HCT116 (cell line): ENCODE measurements at regions not wholly inside any gene's neighbourhood (a gene's known extent, or its start where the extent isn't known, plus 50 kb on each side); places are given as distances from the start of the nearest gene placed in this dataset.
"Not testable (repeated sequence)": the region's sequence is repeated elsewhere in the genome, so short reads cannot be mapped to it uniquely, and the experiment has no call there.

ENCODE experiments used
- ATAC-seq: fragments of 200-7000 bp; cut with Tn5 transposase; 2 replicates; pipeline ENCODE4 v1.9.1; 2020; ENCODE audit warnings: mild to moderate bottlenecking, moderate library complexity
- BruUV-seq: library from RNA; stranded (reverse); fragments of 400-500 nt; replicated peaks from 2 replicates; lab custom pipeline; 2021; lab: Mats Ljungman, UMichigan
- CTCF ChIA-PET: fragments of 300-600 bp; sonication (Branson Sonifier 250); formaldehyde crosslinking; loops from one replicate; lab custom pipeline; 2021; ENCODE audit warnings: antibody characterized with exemption; lab: Charles Lee
- POLR2A ChIA-PET: fragments of 300-600, 350-600 bp; sonication (Branson Sonifier 250); formaldehyde crosslinking; loops from one replicate; lab custom pipeline; 2021; ENCODE audit warnings: antibody characterized with exemption; lab: Charles Lee
- RAD21 ChIA-PET, 2 experiments: fragments of 300-600 bp; sonication (Branson Sonifier 250); formaldehyde crosslinking; loops; one replicate each; lab custom pipeline; 2023; ENCODE audit warnings: low total read pairs in 2 of 2; ENCODE audit not compliant: uncharacterized antibody in 2 of 2, unreplicated experiment in 2 of 2, low non-redundant PET in 1 of 2; lab: Charles Lee
- DNase-seq: peaks from one replicate; pipeline ENCODE4 v3.0.0-alpha.2; 2010; ENCODE audit warnings: low read depth, low spot score
- H2AFZ ChIP-seq: fragments of 200-600 bp; shearing (Covaris generic), sonication (generic); 2 replicates; pipeline ENCODE4 v1.6.1; 2017; ENCODE audit warnings: low read depth, mixed run types, mixed read lengths, antibody characterized with exemption, low read length; ENCODE audit not compliant: poor library complexity, severe bottlenecking
- H3K27ac ChIP-seq: 2 replicates; pipeline ENCODE4 v1.5.1; 2012; ENCODE audit warnings: low read depth, low read length
- H3K27me3 ChIP-seq: fragments of 200-600 bp; sonication (generic); 2 replicates; pipeline ENCODE4 v1.6.1; 2016; ENCODE audit warnings: mixed run types, low read length, mixed read lengths; ENCODE audit not compliant: insufficient read depth
- H3K36me3 ChIP-seq, 2 experiments: fragments of 200-500 bp in 1 of 2; fragments of 200-600 bp in 1 of 2; sonication (Bioruptor generic) in 1 of 2; sonication (generic) in 1 of 2; 2 replicates each; pipeline versions ENCODE4 v1.5.1 to v1.6.1; 2014 to 2016; ENCODE audit warnings: low read length in 2 of 2, inconsistent platforms in 1 of 2, mixed read lengths in 1 of 2, mixed run types in 1 of 2; ENCODE audit not compliant: insufficient read depth in 2 of 2, control insufficient read depth in 1 of 2
- H3K4me1 ChIP-seq, 2 experiments: fragments of 200-600 bp in 1 of 2; sonication (generic) in 1 of 2; 2 replicates each; pipeline versions ENCODE4 v1.5.1 to v1.6.1; 2012 to 2017; ENCODE audit warnings: low read length in 2 of 2, inconsistent platforms in 1 of 2, mild to moderate bottlenecking in 1 of 2, mixed read lengths in 1 of 2, mixed run types in 1 of 2, moderate library complexity in 1 of 2; ENCODE audit not compliant: insufficient read depth in 2 of 2, control insufficient read depth in 1 of 2
- H3K4me2 ChIP-seq: fragments of 200-600 bp; sonication (generic); 2 replicates; pipeline ENCODE4 v1.6.1; 2017; ENCODE audit warnings: mixed run types, low read length, mixed read lengths
- H3K4me3 ChIP-seq, 2 experiments: fragments of 200-600 bp in 1 of 2; sonication (generic) in 1 of 2; replicated peaks in 1 of 2; 2 replicates each; pipeline ENCODE4 v1.5.1; 2011 to 2016; ENCODE audit warnings: low read length in 2 of 2, control low read depth in 1 of 2, low read depth in 1 of 2, mild to moderate bottlenecking in 1 of 2, mixed read lengths in 1 of 2, mixed run types in 1 of 2
- H3K79me2 ChIP-seq: fragments of 200-600 bp; sonication (generic); 2 replicates; pipeline ENCODE4 v1.6.1; 2017; ENCODE audit warnings: mild to moderate bottlenecking, mixed run types, low read length, moderate library complexity, mixed read lengths; ENCODE audit not compliant: insufficient read depth
- H3K9ac ChIP-seq: fragments of 200-600 bp; sonication (generic); 2 replicates; pipeline ENCODE4 v1.6.1; 2016; ENCODE audit warnings: low read length, mixed read lengths
- H3K9me2 ChIP-seq: fragments of 200-600 bp; sonication (generic), shearing (Covaris generic); 2 replicates; pipeline ENCODE4 v1.6.1; 2017; ENCODE audit warnings: mixed run types, mild to moderate bottlenecking, moderate library complexity; ENCODE audit not compliant: insufficient read depth
- H3K9me3 ChIP-seq, 2 experiments: fragments of 200-500 bp in 1 of 2; fragments of 200-600 bp in 1 of 2; sonication (Bioruptor generic) in 1 of 2; sonication (generic) in 1 of 2; 2 replicates each; pipeline ENCODE4 v1.6.1; 2014 to 2017; ENCODE audit warnings: low read length in 2 of 2, mixed read lengths in 2 of 2, inconsistent platforms in 1 of 2, low read depth in 1 of 2, mild to moderate bottlenecking in 1 of 2, mixed run types in 1 of 2, moderate library complexity in 1 of 2; ENCODE audit not compliant: control insufficient read depth in 1 of 2, insufficient read depth in 1 of 2
- H4K20me1 ChIP-seq: fragments of 200-600 bp; sonication (generic), shearing (Covaris generic); 2 replicates; pipeline ENCODE4 v1.6.1; 2017; ENCODE audit warnings: mixed run types, mild to moderate bottlenecking, moderate library complexity; ENCODE audit not compliant: insufficient read depth
- ATF3 ChIP-seq: IDR thresholded peaks from 2 replicates; pipeline ENCODE4 v1.6.1; 2012
- CEBPB ChIP-seq: IDR thresholded peaks from 2 replicates; pipeline ENCODE4 v1.6.1; 2012; ENCODE audit warnings: low read depth
- EGR1 ChIP-seq: IDR thresholded peaks from 2 replicates; pipeline ENCODE4 v1.6.1; 2012; ENCODE audit warnings: low read depth
- ELF1 ChIP-seq: IDR thresholded peaks from 2 replicates; pipeline ENCODE4 v1.6.1; 2012; ENCODE audit warnings: low read depth, borderline replicate concordance
- EZH2 ChIP-seq: fragments of 200-600 bp; sonication (generic); IDR thresholded peaks from 2 replicates; pipeline ENCODE4 v1.6.1; 2017; ENCODE audit warnings: antibody characterized with exemption, mixed run types
- EZH2phosphoT487 ChIP-seq: fragments of 200-600 bp; IDR thresholded peaks from 2 replicates; pipeline ENCODE4 v1.6.1; 2018; ENCODE audit warnings: antibody characterized with exemption, borderline replicate concordance
- FOSL1 ChIP-seq: IDR thresholded peaks from 2 replicates; pipeline ENCODE4 v1.6.1; 2012; ENCODE audit warnings: low read depth
- JUND ChIP-seq: IDR thresholded peaks from 2 replicates; pipeline ENCODE4 v1.6.1; 2012
- MAX ChIP-seq: IDR thresholded peaks from 2 replicates; pipeline ENCODE4 v1.6.1; 2012
- POLR2A ChIP-seq: IDR thresholded peaks from 2 replicates; pipeline ENCODE4 v1.7.0; 2011; ENCODE audit warnings: borderline replicate concordance; ENCODE audit not compliant: insufficient read depth, insufficient read length; ENCODE audit errors: extremely low read depth
- POLR2AphosphoS5 ChIP-seq: IDR thresholded peaks from 2 replicates; pipeline ENCODE4 v1.6.1; 2011; ENCODE audit warnings: mild to moderate bottlenecking, low read depth, low read length, moderate library complexity
- RAD21 ChIP-seq: IDR thresholded peaks from 2 replicates; pipeline ENCODE4 v1.6.1; 2012; ENCODE audit warnings: low read depth, mild to moderate bottlenecking
- SIN3A ChIP-seq: IDR thresholded peaks from 2 replicates; pipeline ENCODE4 v1.6.1; 2012; ENCODE audit warnings: low read depth
- SP1 ChIP-seq: IDR thresholded peaks from 2 replicates; pipeline ENCODE4 v1.6.1; 2012; ENCODE audit warnings: low read depth
- SRF ChIP-seq: IDR thresholded peaks from 2 replicates; pipeline ENCODE4 v1.6.1; 2012; ENCODE audit warnings: low read depth
- YY1 ChIP-seq: IDR thresholded peaks from 2 replicates; pipeline ENCODE4 v1.6.1; 2011; ENCODE audit warnings: low read length, low read depth, moderate library complexity, mild to moderate bottlenecking; ENCODE audit not compliant: insufficient replicate concordance; ENCODE audit errors: extremely low read depth
- ZNF274 ChIP-seq: fragments of 200-500 bp; sonication (Bioruptor generic); IDR thresholded peaks from 2 replicates; pipeline ENCODE4 v1.6.1; 2014; ENCODE audit warnings: mild to moderate bottlenecking, low read depth, low read length, inconsistent platforms
- intact Hi-C: fragments of 100-400 bp; cut with micrococcal nuclease; formaldehyde crosslinking; loops from 2 replicates; pipeline ENCODE4 v1.10.0; 2022
- TF ChIP-seq, protein P1 (sequence below): IDR thresholded peaks from 2 replicates; pipeline ENCODE4 v1.6.1; 2011; ENCODE audit warnings: mild to moderate bottlenecking, low read length, moderate library complexity; ENCODE audit not compliant: insufficient replicate concordance; ENCODE audit errors: extremely low read depth

DNA sequence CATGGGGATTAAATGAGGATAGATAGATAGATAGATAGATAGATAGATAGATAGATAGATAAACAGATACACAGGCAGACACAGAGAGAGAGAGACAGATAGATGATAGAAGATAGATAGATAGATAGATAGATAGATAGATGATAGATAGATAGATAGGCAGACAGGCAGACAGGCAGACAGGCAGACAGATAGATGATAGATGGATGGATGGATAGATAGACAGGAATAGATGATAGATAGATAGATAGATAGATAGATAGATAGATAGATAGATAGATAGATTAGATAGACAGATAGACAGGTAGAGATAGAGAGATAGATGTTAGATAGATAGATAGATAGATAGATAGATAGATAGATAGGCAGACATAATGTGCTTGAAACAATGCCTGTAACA, 137.3 kb downstream of the MED10 start:
- BruUV-seq, H3K9me2 ChIP-seq, H3K9ac ChIP-seq, H3K4me3 ChIP-seq, H4K20me1 ChIP-seq, H3K27ac ChIP-seq, H2AFZ ChIP-seq, H3K79me2 ChIP-seq, H3K9me3 ChIP-seq, H3K4me1 ChIP-seq, CTCF ChIA-PET, H3K27me3 ChIP-seq, POLR2A ChIA-PET, ATAC-seq, intact Hi-C loops, RAD21 ChIA-PET, H3K4me2 ChIP-seq, H3K36me3 ChIP-seq, DNase-seq: not testable (repeated sequence)

DNA sequence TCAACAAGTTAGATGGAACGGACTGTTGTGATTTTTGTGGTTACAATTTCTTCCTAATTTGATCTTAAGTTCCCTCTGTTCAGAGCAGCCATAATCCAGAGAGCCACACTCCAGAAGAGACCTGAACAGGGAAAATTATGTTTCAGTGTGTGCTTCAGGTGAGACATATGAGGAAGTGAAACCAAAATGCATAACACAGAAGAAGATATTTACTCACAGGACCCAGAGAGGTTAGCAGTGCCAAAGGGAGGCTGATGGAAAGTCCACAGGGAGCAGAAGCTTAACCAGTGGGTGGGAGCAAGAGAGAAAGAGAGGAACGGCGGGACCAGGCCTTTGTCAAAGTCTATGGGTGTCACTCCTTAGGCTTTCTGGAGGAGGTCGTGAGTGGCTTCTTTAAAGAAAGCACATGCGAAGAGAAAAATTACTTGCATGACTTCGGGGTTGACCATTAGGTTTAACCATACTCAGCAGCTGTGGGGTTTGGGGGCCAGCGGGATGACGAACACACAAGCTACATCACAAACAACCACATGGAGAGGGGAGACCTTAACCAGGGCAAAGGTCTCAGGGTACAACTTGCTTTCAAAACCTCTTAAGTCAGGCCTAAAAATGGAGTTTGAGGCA, 141.4 kb downstream of the MED10 start:
- ChIA-PET CTCF (no interaction called here), POLR2A (no interaction called here), RAD21 (no interaction called here)
- no peak for DNase-seq
- H3K4me1 ChIP-seq, result no peaks in the 10 kb centered on the region
- no peaks in the 10 kb centered on the region for H3K79me2 ChIP-seq
- H4K20me1 ChIP-seq, result no peaks in the 10 kb centered on the region
- no peak overlapping the region for H3K9ac ChIP-seq
- no peak overlapping the region for H3K4me3 ChIP-seq
- no TSS peak for BruUV-seq
- intact Hi-C loops, result no loop called here
- 0 out of 2 replicates have a peak, but pooled peaks cover 7% of the 10 kb centered on the region for H3K27me3 ChIP-seq
- H3K4me2 ChIP-seq, result no peak overlapping the region
- no peaks in the 10 kb centered on the region for H3K36me3 ChIP-seq
- no peaks in the 10 kb centered on the region for H3K9me3 ChIP-seq
- no peak overlapping the region for H3K27ac ChIP-seq
- ATAC-seq, result no peak
- no peak overlapping the region for H2AFZ ChIP-seq
- H3K9me2 ChIP-seq, result no peaks in the 10 kb centered on the region
- TF ChIP-seq SRF (no peak), YY1 (no peak), ZNF274 (no peak), JUND (no peak), ATF3 (no peak), SP1 (no peak), EZH2 (no peak), RAD21 (no peak), POLR2AphosphoS5 (no peak), FOSL1 (no peak), SIN3A (no peak), CEBPB (no peak), EZH2phosphoT487 (no peak), MAX (no peak), ELF1 (no peak), POLR2A (no peak), EGR1 (no peak)
- TF ChIP-seq, protein P1, sequence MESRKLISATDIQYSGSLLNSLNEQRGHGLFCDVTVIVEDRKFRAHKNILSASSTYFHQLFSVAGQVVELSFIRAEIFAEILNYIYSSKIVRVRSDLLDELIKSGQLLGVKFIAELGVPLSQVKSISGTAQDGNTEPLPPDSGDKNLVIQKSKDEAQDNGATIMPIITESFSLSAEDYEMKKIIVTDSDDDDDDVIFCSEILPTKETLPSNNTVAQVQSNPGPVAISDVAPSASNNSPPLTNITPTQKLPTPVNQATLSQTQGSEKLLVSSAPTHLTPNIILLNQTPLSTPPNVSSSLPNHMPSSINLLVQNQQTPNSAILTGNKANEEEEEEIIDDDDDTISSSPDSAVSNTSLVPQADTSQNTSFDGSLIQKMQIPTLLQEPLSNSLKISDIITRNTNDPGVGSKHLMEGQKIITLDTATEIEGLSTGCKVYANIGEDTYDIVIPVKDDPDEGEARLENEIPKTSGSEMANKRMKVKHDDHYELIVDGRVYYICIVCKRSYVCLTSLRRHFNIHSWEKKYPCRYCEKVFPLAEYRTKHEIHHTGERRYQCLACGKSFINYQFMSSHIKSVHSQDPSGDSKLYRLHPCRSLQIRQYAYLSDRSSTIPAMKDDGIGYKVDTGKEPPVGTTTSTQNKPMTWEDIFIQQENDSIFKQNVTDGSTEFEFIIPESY, result no peak
